ENCODE measurements at regions not wholly inside any gene's neighbourhood (a gene's known extent, or its start where the extent isn't known, plus 50 kb on each side); places are given as distances from the start of the nearest gene placed in this dataset.
A peak's percentile ranks its signal among the peaks of the same experiment; 100 is the strongest.

DNA sequence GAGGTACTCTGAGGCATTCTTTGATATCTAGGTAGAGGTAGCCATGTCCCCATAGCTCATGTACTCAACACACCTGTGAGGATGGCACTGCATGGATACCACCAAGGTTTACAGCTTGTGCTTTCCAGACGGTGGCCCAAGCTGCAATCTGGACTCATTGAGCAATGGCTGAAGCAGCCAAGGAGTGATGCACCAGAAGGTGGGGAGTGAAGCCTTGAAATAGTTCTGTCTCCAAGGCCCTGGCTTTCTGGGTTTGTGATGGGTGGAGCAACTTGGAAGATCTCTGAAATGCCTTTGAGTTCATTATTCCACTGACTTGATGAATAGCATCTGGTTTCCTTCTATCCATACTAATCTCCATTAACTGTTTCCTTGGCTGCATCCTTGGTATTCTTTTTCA lies 290.0 kb upstream of the NOVA1 start:
- Histone ChIP-seq H3K9ac (ENCODE audit: insufficient read depth in 1 of 2, low read length in 2 of 2) (no peak overlapping the region), H3K27me3 (ENCODE audit: control insufficient read depth in 3 of 3, insufficient read depth in 3 of 3, low read length in 2 of 3) (no peaks in the 10 kb centered on the region), H3K27ac (ENCODE audit: low read depth in 1 of 2, low read length in 1 of 2) (no peak overlapping the region), H3K36me3 (ENCODE audit: control insufficient read depth in 4 of 4, insufficient read depth in 4 of 4, low read length in 4 of 4) (no peaks in the 10 kb centered on the region), H3K4me3 (no peak overlapping the region), H3K9me3 (ENCODE audit: control insufficient read depth in 4 of 4, insufficient read depth in 3 of 4, low read length in 3 of 4) (peaks cover 0 to 5% (median 0%) of the 10 kb centered on the region in 4 donors), H3K4me1 (ENCODE audit: control insufficient read depth in 5 of 5, insufficient read depth in 5 of 5, low read length in 5 of 5) (no peaks in the 10 kb centered on the region)
- TF ChIP-seq, protein P1, sequence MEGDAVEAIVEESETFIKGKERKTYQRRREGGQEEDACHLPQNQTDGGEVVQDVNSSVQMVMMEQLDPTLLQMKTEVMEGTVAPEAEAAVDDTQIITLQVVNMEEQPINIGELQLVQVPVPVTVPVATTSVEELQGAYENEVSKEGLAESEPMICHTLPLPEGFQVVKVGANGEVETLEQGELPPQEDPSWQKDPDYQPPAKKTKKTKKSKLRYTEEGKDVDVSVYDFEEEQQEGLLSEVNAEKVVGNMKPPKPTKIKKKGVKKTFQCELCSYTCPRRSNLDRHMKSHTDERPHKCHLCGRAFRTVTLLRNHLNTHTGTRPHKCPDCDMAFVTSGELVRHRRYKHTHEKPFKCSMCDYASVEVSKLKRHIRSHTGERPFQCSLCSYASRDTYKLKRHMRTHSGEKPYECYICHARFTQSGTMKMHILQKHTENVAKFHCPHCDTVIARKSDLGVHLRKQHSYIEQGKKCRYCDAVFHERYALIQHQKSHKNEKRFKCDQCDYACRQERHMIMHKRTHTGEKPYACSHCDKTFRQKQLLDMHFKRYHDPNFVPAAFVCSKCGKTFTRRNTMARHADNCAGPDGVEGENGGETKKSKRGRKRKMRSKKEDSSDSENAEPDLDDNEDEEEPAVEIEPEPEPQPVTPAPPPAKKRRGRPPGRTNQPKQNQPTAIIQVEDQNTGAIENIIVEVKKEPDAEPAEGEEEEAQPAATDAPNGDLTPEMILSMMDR (IDR thresholded peaks at IDR 0.05; ENCODE audit: control extremely low read depth, extremely low read depth): no peak
- no peak for DNase-seq
- no peak for ATAC-seq (ENCODE audit: insufficient read depth, low FRiP score)
- WGBS, 2 donors: 74 to 92% methylated on average over 1 of the region's 1 CpG

DNA sequence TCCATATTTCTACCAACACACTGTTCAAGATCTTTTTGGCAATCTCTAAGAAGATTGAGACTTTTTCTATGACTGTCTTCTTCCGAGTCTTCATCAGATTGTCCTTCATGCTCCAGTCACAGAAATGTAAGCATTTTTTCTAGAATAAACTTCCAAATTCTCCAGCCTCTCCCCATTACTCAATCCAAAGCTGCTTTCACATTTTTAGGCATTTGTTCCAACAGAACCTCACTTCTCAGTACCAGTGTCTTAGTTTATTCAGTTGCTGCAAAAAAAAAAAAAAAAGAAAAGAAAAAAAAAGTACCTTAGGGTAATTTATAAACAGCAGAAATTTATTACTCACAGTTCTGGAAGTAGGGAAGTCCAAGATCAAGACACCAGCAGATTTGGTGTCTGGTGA lies 290.8 kb upstream of the NOVA1 start:
- H3K27me3 ChIP-seq (ENCODE audit: control insufficient read depth in 3 of 3, insufficient read depth in 3 of 3, low read length in 2 of 3): no peaks in the 10 kb centered on the region
- H3K4me3 ChIP-seq: no peak overlapping the region
- TF ChIP-seq, protein P1 (IDR thresholded peaks at IDR 0.05; ENCODE audit: control extremely low read depth, extremely low read depth): no peak
- no peaks in the 10 kb centered on the region for H3K36me3 ChIP-seq (ENCODE audit: control insufficient read depth in 4 of 4, insufficient read depth in 4 of 4, low read length in 4 of 4)
- peaks cover 0 to 5% (median 0%) of the 10 kb centered on the region in 4 donors for H3K9me3 ChIP-seq (ENCODE audit: control insufficient read depth in 4 of 4, insufficient read depth in 3 of 4, low read length in 3 of 4)
- no peak for ATAC-seq (ENCODE audit: insufficient read depth, low FRiP score)
- WGBS, 2 donors: 79 to 87% methylated on average over 1 of the region's 1 CpG
- H3K4me1 ChIP-seq (ENCODE audit: control insufficient read depth in 5 of 5, insufficient read depth in 5 of 5, low read length in 5 of 5): no peaks in the 10 kb centered on the region
- H3K27ac ChIP-seq (ENCODE audit: low read depth in 1 of 2, low read length in 1 of 2): no peak overlapping the region
- no peak overlapping the region for H3K9ac ChIP-seq (ENCODE audit: insufficient read depth in 1 of 2, low read length in 2 of 2)
- no peak for DNase-seq

DNA sequence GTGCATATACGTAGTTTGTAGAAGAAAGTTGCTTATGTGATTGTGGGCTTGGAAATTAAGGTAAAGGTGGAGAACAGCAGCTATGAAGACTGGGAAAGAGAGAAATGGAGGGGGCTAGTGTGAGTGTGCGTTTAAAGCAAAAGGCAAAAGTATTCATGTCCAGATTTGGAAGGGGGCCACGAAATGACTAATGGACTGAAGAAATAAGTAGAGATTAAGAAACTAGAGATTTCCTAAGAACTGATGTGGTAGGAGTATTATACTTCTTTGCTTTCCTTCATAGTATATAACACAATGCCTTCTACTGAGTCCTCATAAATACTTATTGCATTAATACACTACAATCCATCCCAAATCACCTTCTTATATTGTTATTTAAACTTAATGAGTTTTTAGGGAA lies 298.6 kb upstream of the NOVA1 start:
- Histone ChIP-seq H3K9ac (ENCODE audit: insufficient read depth in 1 of 2, low read length in 2 of 2) (no peak overlapping the region), H3K9me3 (ENCODE audit: control insufficient read depth in 4 of 4, insufficient read depth in 3 of 4, low read length in 3 of 4) (peaks cover 0 to 5% (median 0%) of the 10 kb centered on the region in 4 donors), H3K4me3 (no peak overlapping the region), H3K36me3 (ENCODE audit: control insufficient read depth in 4 of 4, insufficient read depth in 4 of 4, low read length in 4 of 4) (no peaks in the 10 kb centered on the region), H3K4me1 (ENCODE audit: control insufficient read depth in 5 of 5, insufficient read depth in 5 of 5, low read length in 5 of 5) (no peaks in the 10 kb centered on the region), H3K27ac (ENCODE audit: low read depth in 1 of 2, low read length in 1 of 2) (no peak overlapping the region), H3K27me3 (ENCODE audit: control insufficient read depth in 3 of 3, insufficient read depth in 3 of 3, low read length in 2 of 3) (no peaks in the 10 kb centered on the region)
- peak in 1 of 3 donors; percentile 4 for DNase-seq
- TF ChIP-seq, protein P1 (IDR thresholded peaks at IDR 0.05; ENCODE audit: control extremely low read depth, extremely low read depth): no peak
- ATAC-seq (ENCODE audit: insufficient read depth, low FRiP score): no peak
- WGBS, 2 donors: 71 to 80% methylated on average over 3 of the region's 3 CpGs

DNA sequence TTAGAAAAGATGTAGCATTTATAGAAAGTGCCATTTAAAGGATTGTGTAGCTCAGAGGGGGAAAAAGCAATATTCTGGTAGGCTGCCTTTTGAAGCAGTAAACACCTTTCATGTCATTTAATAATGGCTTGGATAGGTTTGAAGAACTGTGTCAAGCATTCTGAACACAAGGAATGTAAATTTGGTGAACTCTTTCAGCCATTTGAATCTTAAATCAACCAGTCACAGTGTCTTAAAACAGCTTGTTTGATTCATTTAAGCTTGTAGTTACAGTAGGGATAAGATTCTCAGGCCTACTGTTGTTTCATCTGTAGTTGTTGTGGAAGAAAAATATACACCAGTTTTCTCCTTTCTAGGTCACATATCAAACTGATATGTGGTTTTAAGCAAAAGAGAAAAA lies 299.4 kb upstream of the NOVA1 start:
- ATAC-seq (ENCODE audit: insufficient read depth, low FRiP score) (no peak), DNase-seq (no peak)
- no peaks in the 10 kb centered on the region for H3K4me1 ChIP-seq (ENCODE audit: control insufficient read depth in 5 of 5, insufficient read depth in 5 of 5, low read length in 5 of 5)
- H3K9ac ChIP-seq (ENCODE audit: insufficient read depth in 1 of 2, low read length in 2 of 2): no peak overlapping the region
- no peak overlapping the region for H3K4me3 ChIP-seq
- H3K9me3 ChIP-seq (ENCODE audit: control insufficient read depth in 4 of 4, insufficient read depth in 3 of 4, low read length in 3 of 4): peaks cover 0 to 6% (median 0%) of the 10 kb centered on the region in 4 donors
- no peaks in the 10 kb centered on the region for H3K27me3 ChIP-seq (ENCODE audit: control insufficient read depth in 3 of 3, insufficient read depth in 3 of 3, low read length in 2 of 3)
- no peak overlapping the region for H3K27ac ChIP-seq (ENCODE audit: low read depth in 1 of 2, low read length in 1 of 2)
- no peaks in the 10 kb centered on the region for H3K36me3 ChIP-seq (ENCODE audit: control insufficient read depth in 4 of 4, insufficient read depth in 4 of 4, low read length in 4 of 4)
- TF ChIP-seq, protein P1 (IDR thresholded peaks at IDR 0.05; ENCODE audit: control extremely low read depth, extremely low read depth): no peak

Data from lung (tissue), 11 donors.